Loucy (cell line): ENCODE measurements at regions not wholly inside any gene's neighbourhood (a gene's known extent, or its start where the extent isn't known, plus 50 kb on each side); places are given as distances from the start of the nearest gene placed in this dataset.

Source experiments
- H2AFZ ChIP-seq: fragments of 200-600 bp; sonication (generic); 2 replicates; pipeline ENCODE4 v1.6.0; 2016; ENCODE audit warnings: antibody characterized with exemption, mild to moderate bottlenecking, low read length, moderate library complexity
- H3F3A ChIP-seq: fragments of 200-600 bp; 2 replicates; pipeline ENCODE4 v1.6.0; 2016; ENCODE audit warnings: antibody characterized with exemption, low read depth, mild to moderate bottlenecking
- H3K27me3 ChIP-seq: fragments of 200-600 bp; sonication (generic); 2 replicates; pipeline ENCODE4 v1.6.1; 2014; ENCODE audit warnings: low read length, mild to moderate bottlenecking; ENCODE audit not compliant: insufficient read depth, poor library complexity, severe bottlenecking
- H3K36me3 ChIP-seq: fragments of 200-600 bp; sonication (generic); 2 replicates; pipeline ENCODE4 v1.6.1; 2016; ENCODE audit warnings: low read length; ENCODE audit not compliant: insufficient read depth
- H3K4me1 ChIP-seq: fragments of 200-600 bp; sonication (generic); 2 replicates; pipeline ENCODE4 v1.5.1; 2014; ENCODE audit warnings: low read length, mild to moderate bottlenecking; ENCODE audit not compliant: insufficient read depth, poor library complexity, severe bottlenecking
- H3K4me2 ChIP-seq: fragments of 200-600 bp; sonication (generic); 2 replicates; pipeline ENCODE4 v1.6.0; 2014; ENCODE audit warnings: antibody characterized with exemption, low read length, low read depth, mild to moderate bottlenecking; ENCODE audit not compliant: poor library complexity, severe bottlenecking
- H3K4me3 ChIP-seq: fragments of 200-600 bp; sonication (generic); 2 replicates; pipeline ENCODE4 v1.5.1; 2014; ENCODE audit warnings: low read length, mild to moderate bottlenecking, mixed read lengths; ENCODE audit not compliant: poor library complexity, severe bottlenecking
- H3K79me2 ChIP-seq: fragments of 200-600 bp; sonication (generic); 2 replicates; pipeline ENCODE4 v1.6.1; 2014; ENCODE audit warnings: low read length; ENCODE audit not compliant: insufficient read depth
- H3K9ac ChIP-seq: fragments of 200-600 bp; sonication (generic); 2 replicates; pipeline ENCODE4 v1.6.0; 2014; ENCODE audit warnings: mild to moderate bottlenecking, low read depth, low read length, moderate library complexity; ENCODE audit not compliant: poor library complexity, severe bottlenecking
- H3K9me2 ChIP-seq: fragments of 200-600 bp; sonication (generic); replicated peaks from 2 replicates; pipeline ENCODE4 v1.6.1; 2016; ENCODE audit warnings: low read depth, low read length, mixed read lengths
- H3K9me3 ChIP-seq: fragments of 200-600 bp; sonication (generic); 2 replicates; pipeline ENCODE4 v1.6.1; 2014; ENCODE audit warnings: mild to moderate bottlenecking, antibody characterized with exemption, low read length, low read depth; ENCODE audit not compliant: insufficient read depth
- H4K20me1 ChIP-seq: fragments of 200-600 bp; sonication (generic); 2 replicates; pipeline ENCODE4 v1.6.0; 2014; ENCODE audit warnings: antibody characterized with exemption, low read length, mild to moderate bottlenecking; ENCODE audit not compliant: insufficient read depth, poor library complexity, severe bottlenecking
- EZH2phosphoT487 ChIP-seq: fragments of 200-600 bp; IDR thresholded peaks from 2 replicates; pipeline ENCODE4 v1.6.1; 2018; ENCODE audit warnings: antibody characterized with exemption, mild to moderate bottlenecking, moderate library complexity, borderline replicate concordance
- TF ChIP-seq, protein P1 (sequence below): fragments of 200-600 bp; sonication (generic); conservative IDR thresholded peaks from 2 replicates; pipeline ENCODE4 v1.5.1; 2014; ENCODE audit warnings: mild to moderate bottlenecking, antibody characterized with exemption, low read length

DNA sequence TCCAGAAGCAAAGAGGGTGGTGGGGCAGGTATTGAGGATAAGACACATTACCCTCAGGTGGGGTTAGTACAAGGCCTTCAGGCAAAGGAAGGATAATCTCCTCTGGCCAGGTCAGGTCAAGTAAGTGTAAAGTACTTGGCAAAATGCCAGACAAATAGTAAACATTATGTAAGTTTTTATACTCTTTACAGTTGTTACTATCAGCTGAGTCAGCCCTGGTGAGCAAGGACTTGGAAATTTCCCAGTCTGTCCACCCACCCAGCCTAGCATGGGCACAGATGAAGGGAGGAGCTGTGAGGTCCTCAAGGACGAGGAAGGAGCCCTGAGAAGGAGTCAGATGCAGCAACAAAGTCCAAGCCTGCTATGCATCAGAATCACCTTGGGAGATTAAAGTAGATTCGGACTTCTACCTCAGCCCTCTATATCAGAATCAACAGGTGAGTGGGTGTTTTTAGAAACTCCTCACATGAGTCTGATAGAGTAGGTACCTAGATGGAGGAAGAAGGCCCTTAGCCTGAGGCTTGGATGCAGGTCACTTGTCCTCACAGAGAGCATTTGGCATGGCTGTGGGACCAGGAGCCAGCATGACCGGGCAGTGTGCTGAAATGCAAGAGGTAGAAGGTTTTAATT, 50.2 kb upstream of the BARX1 start:
- TF ChIP-seq EZH2phosphoT487, result no peak
- TF ChIP-seq, protein P1, sequence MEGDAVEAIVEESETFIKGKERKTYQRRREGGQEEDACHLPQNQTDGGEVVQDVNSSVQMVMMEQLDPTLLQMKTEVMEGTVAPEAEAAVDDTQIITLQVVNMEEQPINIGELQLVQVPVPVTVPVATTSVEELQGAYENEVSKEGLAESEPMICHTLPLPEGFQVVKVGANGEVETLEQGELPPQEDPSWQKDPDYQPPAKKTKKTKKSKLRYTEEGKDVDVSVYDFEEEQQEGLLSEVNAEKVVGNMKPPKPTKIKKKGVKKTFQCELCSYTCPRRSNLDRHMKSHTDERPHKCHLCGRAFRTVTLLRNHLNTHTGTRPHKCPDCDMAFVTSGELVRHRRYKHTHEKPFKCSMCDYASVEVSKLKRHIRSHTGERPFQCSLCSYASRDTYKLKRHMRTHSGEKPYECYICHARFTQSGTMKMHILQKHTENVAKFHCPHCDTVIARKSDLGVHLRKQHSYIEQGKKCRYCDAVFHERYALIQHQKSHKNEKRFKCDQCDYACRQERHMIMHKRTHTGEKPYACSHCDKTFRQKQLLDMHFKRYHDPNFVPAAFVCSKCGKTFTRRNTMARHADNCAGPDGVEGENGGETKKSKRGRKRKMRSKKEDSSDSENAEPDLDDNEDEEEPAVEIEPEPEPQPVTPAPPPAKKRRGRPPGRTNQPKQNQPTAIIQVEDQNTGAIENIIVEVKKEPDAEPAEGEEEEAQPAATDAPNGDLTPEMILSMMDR, result no peak
- H3K27me3 ChIP-seq, result no peaks in the 10 kb centered on the region
- no peaks in the 10 kb centered on the region for H3K79me2 ChIP-seq
- no peaks in the 10 kb centered on the region for H3K4me1 ChIP-seq
- H2AFZ ChIP-seq, result no peak overlapping the region
- no peaks in the 10 kb centered on the region for H3K9me2 ChIP-seq
- H3K4me3 ChIP-seq, result no peak overlapping the region
- H3K4me2 ChIP-seq, result no peak overlapping the region
- no peaks in the 10 kb centered on the region for H3K9me3 ChIP-seq
- H3F3A ChIP-seq, result no peaks in the 10 kb centered on the region
- H3K9ac ChIP-seq, result no peak overlapping the region
- no peaks in the 10 kb centered on the region for H3K36me3 ChIP-seq
- H4K20me1 ChIP-seq, result no peaks in the 10 kb centered on the region
